Hepatocyte (in vitro differentiated cells): ENCODE measurements at regions not wholly inside any gene's neighbourhood (a gene's known extent, or its start where the extent isn't known, plus 50 kb on each side); places are given as distances from the start of the nearest gene placed in this dataset.

Experiments
- CTCF ChIP-seq: fragments of 200-600 bp; sonication (generic); IDR thresholded peaks from 2 replicates; pipeline ENCODE4 v1.5.1; 2016; ENCODE audit warnings: antibody characterized with exemption, mild to moderate bottlenecking; ENCODE audit not compliant: poor library complexity
- EZH2 ChIP-seq: fragments of 200-600 bp; sonication (generic); IDR thresholded peaks from 2 replicates; pipeline ENCODE4 v1.6.1; 2016; ENCODE audit warnings: antibody characterized with exemption, mild to moderate bottlenecking, borderline replicate concordance
- EZH2phosphoT487 ChIP-seq: fragments of 200-600 bp; sonication (generic); IDR thresholded peaks from one replicate; pipeline ENCODE4 v1.6.1; 2018; ENCODE audit warnings: antibody characterized with exemption, mild to moderate bottlenecking, low read depth, moderate library complexity; ENCODE audit not compliant: unreplicated experiment, severe bottlenecking

GRCh38 chr2:150276737-150277136 is 210.7 kb downstream of the RND3 start:
- TF ChIP-seq CTCF (no peak), EZH2 (no peak), EZH2phosphoT487 (no peak)
